Osteoblast (primary cell): ENCODE measurements at regions not wholly inside any gene's neighbourhood (a gene's known extent, or its start where the extent isn't known, plus 50 kb on each side); places are given as distances from the start of the nearest gene placed in this dataset.

Source experiments
- DNase-seq: peaks from one replicate; pipeline ENCODE4 v3.0.0; 2011; ENCODE audit warnings: low spot score, mixed read lengths; ENCODE audit not compliant: insufficient read length; ENCODE audit errors: missing footprints
- H2AFZ ChIP-seq: 2 replicates; pipeline ENCODE4 v1.6.0; 2011; ENCODE audit warnings: mild to moderate bottlenecking, low read length
- H3K27ac ChIP-seq: 2 replicates; pipeline ENCODE4 v1.5.1; 2011; ENCODE audit warnings: mild to moderate bottlenecking, low read depth, low read length, moderate library complexity
- H3K27me3 ChIP-seq: 2 replicates; pipeline ENCODE4 v1.6.0; 2012; ENCODE audit warnings: mild to moderate bottlenecking, control low read depth, inconsistent platforms, low read length, moderate library complexity; ENCODE audit not compliant: insufficient read depth
- H3K36me3 ChIP-seq: 2 replicates; pipeline ENCODE4 v1.5.1; 2011; ENCODE audit warnings: mild to moderate bottlenecking, low read length, control low read depth, moderate library complexity; ENCODE audit not compliant: insufficient read depth
- H3K4me1 ChIP-seq: 2 replicates; pipeline ENCODE4 v1.5.1; 2011; ENCODE audit warnings: mild to moderate bottlenecking, low read length, control low read depth, moderate library complexity; ENCODE audit not compliant: insufficient read depth
- H3K4me2 ChIP-seq: 2 replicates; pipeline ENCODE4 v1.6.0; 2011; ENCODE audit warnings: mild to moderate bottlenecking, low read length; ENCODE audit not compliant: insufficient read depth
- H3K4me3 ChIP-seq: fragments of 200-600 bp; sonication (generic); 3 replicates; pipeline ENCODE4 v1.5.1; 2012; ENCODE audit warnings: mild to moderate bottlenecking, low read length, inconsistent platforms; ENCODE audit not compliant: insufficient read depth
- H3K79me2 ChIP-seq: 2 replicates; pipeline ENCODE4 v1.6.0; 2012; ENCODE audit warnings: mild to moderate bottlenecking, low read length, control low read depth, inconsistent platforms; ENCODE audit not compliant: insufficient read depth
- H3K9me3 ChIP-seq: 2 replicates; pipeline ENCODE4 v1.5.1; 2011; ENCODE audit warnings: low read depth, low read length, control low read depth
- H4K20me1 ChIP-seq: 2 replicates; pipeline ENCODE4 v1.6.0; 2012; ENCODE audit warnings: mild to moderate bottlenecking, low read length, control low read depth; ENCODE audit not compliant: insufficient read depth
- CTCF ChIP-seq: IDR thresholded peaks from 2 replicates; pipeline ENCODE4 v1.5.1; 2011; ENCODE audit warnings: mild to moderate bottlenecking, low read depth, low read length, moderate library complexity; ENCODE audit errors: extremely low read depth

- H3K4me2 ChIP-seq, result no peak overlapping the region
- no peak overlapping the region for H2AFZ ChIP-seq
- H3K27ac ChIP-seq, result no peak overlapping the region
These were observed 765.8 kb upstream of the POM121L12 start for GRCh38 chr7:52269669-52270068.

GRCh38 chr7:52261057-52261456, 774.4 kb upstream of the POM121L12 start:
- Histone ChIP-seq H3K4me2 (no peak overlapping the region), H3K27me3 (no peaks in the 10 kb centered on the region), H3K4me3 (no peak overlapping the region), H3K27ac (no peak overlapping the region), H3K79me2 (no peaks in the 10 kb centered on the region), H2AFZ (no peak overlapping the region), H3K9me3 (no peaks in the 10 kb centered on the region), H3K4me1 (no peaks in the 10 kb centered on the region), H4K20me1 (no peaks in the 10 kb centered on the region), H3K36me3 (no peaks in the 10 kb centered on the region)
- no peak for TF ChIP-seq CTCF
- no peak for DNase-seq

More at GRCh38 chr7:52269669-52270068, 765.8 kb upstream of the POM121L12 start:
- no peak overlapping the region for H3K4me3 ChIP-seq
- DNase-seq, result no peak
- H3K79me2 ChIP-seq, result no peaks in the 10 kb centered on the region
- H3K4me1 ChIP-seq, result no peaks in the 10 kb centered on the region
- no peak for TF ChIP-seq CTCF
- no peaks in the 10 kb centered on the region for H4K20me1 ChIP-seq
- no peaks in the 10 kb centered on the region for H3K27me3 ChIP-seq
- no peaks in the 10 kb centered on the region for H3K9me3 ChIP-seq
- no peaks in the 10 kb centered on the region for H3K36me3 ChIP-seq

- no peak for DNase-seq
- no peaks in the 10 kb centered on the region for H3K79me2 ChIP-seq
- no peaks in the 10 kb centered on the region for H4K20me1 ChIP-seq
- no peak overlapping the region for H3K27ac ChIP-seq
- H3K4me2 ChIP-seq, result no peak overlapping the region
- no peaks in the 10 kb centered on the region for H3K36me3 ChIP-seq
- no peak overlapping the region for H2AFZ ChIP-seq
- H3K9me3 ChIP-seq, result no peaks in the 10 kb centered on the region
- no peak overlapping the region for H3K4me3 ChIP-seq
- TF ChIP-seq CTCF, result no peak
- H3K4me1 ChIP-seq, result no peaks in the 10 kb centered on the region
- no peaks in the 10 kb centered on the region for H3K27me3 ChIP-seq
These were observed 775.3 kb upstream of the POM121L12 start for GRCh38 chr7:52260046-52260665.

- Histone ChIP-seq H2AFZ (no peak overlapping the region), H4K20me1 (no peaks in the 10 kb centered on the region), H3K9me3 (no peaks in the 10 kb centered on the region), H3K79me2 (no peaks in the 10 kb centered on the region), H3K27me3 (no peaks in the 10 kb centered on the region), H3K27ac (no peak overlapping the region), H3K4me1 (no peaks in the 10 kb centered on the region), H3K4me2 (no peak overlapping the region), H3K4me3 (no peak overlapping the region), H3K36me3 (no peaks in the 10 kb centered on the region)
- no peak for DNase-seq
- TF ChIP-seq CTCF, result no peak
These were observed 777.5 kb upstream of the POM121L12 start for GRCh38 chr7:52257890-52258289.
